NT2/D1 (cell line): ENCODE measurements at regions not wholly inside any gene's neighbourhood (a gene's known extent, or its start where the extent isn't known, plus 50 kb on each side); places are given as distances from the start of the nearest gene placed in this dataset.
"Not testable (repeated sequence)": the region's sequence is repeated elsewhere in the genome, so short reads cannot be mapped to it uniquely, and the experiment has no call there.

Experiments
- DNase-seq: peaks from one replicate; pipeline ENCODE4 v3.0.0-alpha.2; 2011; ENCODE audit warnings: low read depth, low spot score
- H3K27me3 ChIP-seq: 2 replicates; pipeline ENCODE4 v1.6.0; 2011; ENCODE audit warnings: mild to moderate bottlenecking; ENCODE audit not compliant: insufficient read length, insufficient read depth
- H3K36me3 ChIP-seq: 2 replicates; pipeline ENCODE4 v1.6.1; 2011; ENCODE audit warnings: mild to moderate bottlenecking, low read length, mixed read lengths; ENCODE audit not compliant: insufficient read depth, insufficient read length
- H3K4me1 ChIP-seq: 2 replicates; pipeline ENCODE4 v1.5.1; 2011; ENCODE audit not compliant: insufficient read depth, insufficient read length
- H3K4me3 ChIP-seq: 2 replicates; pipeline ENCODE4 v1.5.1; 2011; ENCODE audit warnings: low read depth; ENCODE audit not compliant: insufficient read length
- H3K9ac ChIP-seq: 2 replicates; pipeline ENCODE4 v1.6.0; 2011; ENCODE audit warnings: low read depth; ENCODE audit not compliant: insufficient read length
- H3K9me3 ChIP-seq: 2 replicates; pipeline ENCODE4 v1.5.1; 2011; ENCODE audit warnings: mild to moderate bottlenecking, low read length; ENCODE audit not compliant: insufficient read depth
- SUZ12 ChIP-seq: IDR thresholded peaks from 2 replicates; pipeline ENCODE4 v1.6.1; 2011; ENCODE audit not compliant: insufficient read length, insufficient read depth; ENCODE audit errors: extremely low read depth
- YY1 ChIP-seq: IDR thresholded peaks from 2 replicates; pipeline ENCODE4 v1.6.1; 2011; ENCODE audit not compliant: insufficient read length, insufficient read depth
- ZNF274 ChIP-seq: IDR thresholded peaks from 2 replicates; pipeline ENCODE4 v1.6.1; 2011; ENCODE audit warnings: mild to moderate bottlenecking, low read depth, low read length

GRCh38 chr5:28310696-28311095 lies 1272.3 kb upstream of the CDH9 start:
- DNase-seq, result no peak
- Histone ChIP-seq H3K36me3 (no peaks in the 10 kb centered on the region), H3K27me3 (no peaks in the 10 kb centered on the region), H3K9me3 (no peaks in the 10 kb centered on the region), H3K4me1 (no peaks in the 10 kb centered on the region), H3K9ac (no peak overlapping the region), H3K4me3 (no peak overlapping the region)
- TF ChIP-seq SUZ12 (no peak), ZNF274 (no peak), YY1 (no peak)

GRCh38 chr5:28305891-28306290 lies 1267.5 kb upstream of the CDH9 start:
- H3K36me3 ChIP-seq, result no peaks in the 10 kb centered on the region
- TF ChIP-seq ZNF274 (no peak), YY1 (no peak), SUZ12 (no peak)
- no peak overlapping the region for H3K9ac ChIP-seq
- no peaks in the 10 kb centered on the region for H3K4me1 ChIP-seq
- H3K9me3 ChIP-seq, result peaks cover 9% of the 10 kb centered on the region; the same call in 1 of the 2 replicates
- no peak overlapping the region for H3K4me3 ChIP-seq
- DNase-seq, result no peak
- no peaks in the 10 kb centered on the region for H3K27me3 ChIP-seq

GRCh38 chr5:28301712-28302111 lies 1263.3 kb upstream of the CDH9 start:
- TF ChIP-seq ZNF274 (no peak), SUZ12 (no peak), YY1 (no peak)
- Histone ChIP-seq H3K36me3 (no peaks in the 10 kb centered on the region), H3K27me3 (no peaks in the 10 kb centered on the region), H3K4me3 (no peak overlapping the region), H3K9ac (no peak overlapping the region), H3K9me3 (peaks cover 9% of the 10 kb centered on the region; the same call in 1 of the 2 replicates), H3K4me1 (no peaks in the 10 kb centered on the region)
- DNase-seq, result no peak

GRCh38 chr5:28296254-28297013 lies 1258.0 kb upstream of the CDH9 start:
- TF ChIP-seq ZNF274, result no peak
- no peak for TF ChIP-seq SUZ12
- no peak for TF ChIP-seq YY1
- Histone ChIP-seq H3K36me3 (no peaks in the 10 kb centered on the region), H3K4me3 (no peak overlapping the region), H3K9ac (no peak overlapping the region), H3K4me1 (no peaks in the 10 kb centered on the region), H3K27me3 (no peaks in the 10 kb centered on the region), H3K9me3 (0 out of 2 replicates have a peak, but pooled peaks cover under 1% of the 10 kb centered on the region)
- no peak for DNase-seq

GRCh38 chr5:28287021-28287420 lies 1248.6 kb upstream of the CDH9 start:
- H3K4me3 ChIP-seq, H3K36me3 ChIP-seq, DNase-seq, H3K27me3 ChIP-seq, H3K9me3 ChIP-seq, H3K4me1 ChIP-seq, H3K9ac ChIP-seq: not testable (repeated sequence)

GRCh38 chr5:28286566-28286965 lies 1248.2 kb upstream of the CDH9 start:
- Histone ChIP-seq H3K27me3 (no peaks in the 10 kb centered on the region), H3K36me3 (no peaks in the 10 kb centered on the region), H3K4me3 (no peak overlapping the region), H3K4me1 (no peaks in the 10 kb centered on the region), H3K9me3 (no peaks in the 10 kb centered on the region), H3K9ac (no peak overlapping the region)
- DNase-seq, result no peak
- TF ChIP-seq SUZ12 (no peak), ZNF274 (no peak), YY1 (no peak)

- Histone ChIP-seq H3K9ac (no peak overlapping the region), H3K27me3 (no peaks in the 10 kb centered on the region), H3K4me1 (no peaks in the 10 kb centered on the region), H3K36me3 (no peaks in the 10 kb centered on the region), H3K4me3 (no peak overlapping the region), H3K9me3 (no peaks in the 10 kb centered on the region)
- TF ChIP-seq ZNF274 (no peak), SUZ12 (no peak), YY1 (no peak)
- no peak for DNase-seq
Measured at GRCh38 chr5:28284788-28285187, 1246.4 kb upstream of the CDH9 start.

- no peaks in the 10 kb centered on the region for H3K9me3 ChIP-seq
- H3K9ac ChIP-seq, result no peak overlapping the region
- no peaks in the 10 kb centered on the region for H3K36me3 ChIP-seq
- no peak for DNase-seq
- TF ChIP-seq SUZ12, result no peak
- TF ChIP-seq ZNF274, result no peak
- TF ChIP-seq YY1, result no peak
- no peaks in the 10 kb centered on the region for H3K27me3 ChIP-seq
- no peaks in the 10 kb centered on the region for H3K4me1 ChIP-seq
- H3K4me3 ChIP-seq, result no peak overlapping the region
Measured at GRCh38 chr5:28281351-28281750, 1243.0 kb upstream of the CDH9 start.
